ENCODE measurements at regions not wholly inside any gene's neighbourhood (a gene's known extent, or its start where the extent isn't known, plus 50 kb on each side); places are given as distances from the start of the nearest gene placed in this dataset.

GRCh38 chr14:40199101-40199500 lies 766.9 kb upstream of the FBXO33 start:
- no peak for TF ChIP-seq CTCF (IDR thresholded peaks at IDR 0.05)
- no peak for TF ChIP-seq ZFX (IDR thresholded peaks at IDR 0.05; ENCODE audit: borderline replicate concordance)
- H3K27ac ChIP-seq, result no peak overlapping the region

GRCh38 chr14:40197344-40197743 lies 765.1 kb upstream of the FBXO33 start:
- TF ChIP-seq ZFX (IDR thresholded peaks at IDR 0.05; ENCODE audit: borderline replicate concordance) (no peak), CTCF (IDR thresholded peaks at IDR 0.05) (no peak)

GRCh38 chr14:40188006-40188405 lies 755.8 kb upstream of the FBXO33 start:
- no peak for TF ChIP-seq ZFX (IDR thresholded peaks at IDR 0.05; ENCODE audit: borderline replicate concordance)
- TF ChIP-seq CTCF (IDR thresholded peaks at IDR 0.05), result no peak
- no peak overlapping the region for H3K27ac ChIP-seq

More at GRCh38 chr14:40197344-40197743, 765.1 kb upstream of the FBXO33 start:
- H3K27ac ChIP-seq, result no peak overlapping the region

- TF ChIP-seq ZFX (IDR thresholded peaks at IDR 0.05; ENCODE audit: borderline replicate concordance) (no peak), CTCF (IDR thresholded peaks at IDR 0.05) (no peak)
- H3K27ac ChIP-seq, result no peak overlapping the region
These were observed 731.9 kb upstream of the FBXO33 start for GRCh38 chr14:40164083-40164482.

GRCh38 chr14:40139657-40140056 lies 707.4 kb upstream of the FBXO33 start:
- no peak overlapping the region for H3K27ac ChIP-seq

GRCh38 chr14:40133463-40133862 lies 701.2 kb upstream of the FBXO33 start:
- H3K27ac ChIP-seq, result no peak overlapping the region
- TF ChIP-seq ZFX (IDR thresholded peaks at IDR 0.05; ENCODE audit: borderline replicate concordance), result no peak
- TF ChIP-seq CTCF (IDR thresholded peaks at IDR 0.05), result no peak

More at GRCh38 chr14:40139657-40140056, 707.4 kb upstream of the FBXO33 start:
- TF ChIP-seq CTCF (IDR thresholded peaks at IDR 0.05), result no peak
- TF ChIP-seq ZFX (IDR thresholded peaks at IDR 0.05; ENCODE audit: borderline replicate concordance), result no peak

- no peak overlapping the region for H3K27ac ChIP-seq
- TF ChIP-seq CTCF (IDR thresholded peaks at IDR 0.05) (no peak), ZFX (IDR thresholded peaks at IDR 0.05; ENCODE audit: borderline replicate concordance) (no peak)
These were observed 696.9 kb upstream of the FBXO33 start for GRCh38 chr14:40129159-40129558.

All from 22Rv1 (cell line).